Activated naive CD4-positive, alpha-beta T cell treated with anti-CD3 and anti-CD28 coated beads, Interleukin-2, amount 50 U/mL, for 24 hours (primary cell): ENCODE measurements at regions not wholly inside any gene's neighbourhood (a gene's known extent, or its start where the extent isn't known, plus 50 kb on each side); places are given as distances from the start of the nearest gene placed in this dataset.
"Not testable (repeated sequence)": the region's sequence is repeated elsewhere in the genome, so short reads cannot be mapped to it uniquely, and the experiment has no call there.

Experiments used
- H3K27ac Mint-ChIP-seq: one replicate; pipeline ENCODE4 v1.8.0; 2021; ENCODE audit warnings: mild to moderate bottlenecking, mixed read lengths
- H3K27me3 Mint-ChIP-seq: one replicate; pipeline ENCODE4 v1.8.0; 2021; ENCODE audit warnings: mixed read lengths
- H3K36me3 Mint-ChIP-seq: one replicate; pipeline ENCODE4 v1.8.0; 2021; ENCODE audit warnings: mixed read lengths
- H3K4me1 Mint-ChIP-seq: one replicate; pipeline ENCODE4 v1.8.0; 2021; ENCODE audit warnings: mixed read lengths
- H3K4me3 Mint-ChIP-seq: one replicate; pipeline ENCODE4 v1.8.0; 2021; ENCODE audit warnings: mild to moderate bottlenecking, mixed read lengths
- H3K9me3 Mint-ChIP-seq: one replicate; pipeline ENCODE4 v1.8.0; 2021; ENCODE audit warnings: mixed read lengths

DNA sequence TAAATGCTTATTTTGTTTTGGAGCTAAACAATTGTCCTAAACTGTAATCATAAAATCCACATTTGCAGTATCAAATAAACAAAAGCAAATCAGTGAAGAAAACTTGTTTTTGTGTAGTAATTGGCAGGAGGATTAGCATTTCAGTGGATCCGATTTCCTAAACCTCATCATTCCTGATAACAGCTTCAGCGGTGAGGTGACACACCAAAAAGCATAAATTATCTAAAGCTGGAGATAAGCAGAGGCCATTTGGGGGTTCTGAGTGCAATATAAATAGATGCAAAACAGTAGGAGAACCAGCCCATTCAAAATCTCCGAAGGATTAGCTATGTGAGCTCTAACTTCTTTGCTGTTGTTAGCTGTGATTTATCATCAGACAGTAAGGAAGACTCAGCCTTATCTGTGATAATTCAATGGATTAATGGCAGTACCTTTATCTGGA, 235.8 kb downstream of the EPHA7 start:
- Mint-ChIP-seq H3K36me3 (no peaks in the 10 kb centered on the region), H3K4me3 (no peak overlapping the region), H3K27me3 (no peaks in the 10 kb centered on the region), H3K4me1 (no peaks in the 10 kb centered on the region), H3K9me3 (peaks cover 4% of the 10 kb centered on the region), H3K27ac (no peak overlapping the region)

DNA sequence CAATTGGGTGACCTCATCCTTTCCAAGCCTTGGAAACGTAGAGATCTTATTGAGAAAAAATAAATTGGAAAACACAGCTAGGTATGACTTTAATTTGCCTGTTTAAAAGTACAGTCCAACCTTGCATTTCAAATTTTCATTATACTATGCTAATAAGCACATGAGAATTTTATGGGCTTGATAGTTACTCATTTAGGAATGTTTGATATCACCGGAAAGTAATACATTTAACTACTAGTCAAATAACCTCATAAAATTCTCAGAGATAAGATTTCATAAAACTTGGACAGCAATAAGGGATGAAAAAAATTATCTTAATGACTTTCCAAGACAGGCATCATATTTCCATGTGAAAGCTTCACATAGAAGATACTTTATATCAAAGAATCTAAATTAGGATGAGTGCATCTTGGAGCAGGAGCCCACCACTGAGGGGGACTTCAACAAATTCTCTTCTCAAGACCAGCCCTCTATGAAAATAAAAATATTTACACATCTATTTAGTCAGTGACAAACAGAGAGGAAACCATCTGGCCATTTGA, 236.3 kb downstream of the EPHA7 start:
- Mint-ChIP-seq H3K9me3 (peaks cover 4% of the 10 kb centered on the region), H3K36me3 (no peaks in the 10 kb centered on the region), H3K4me3 (no peak overlapping the region), H3K4me1 (no peaks in the 10 kb centered on the region), H3K27me3 (no peaks in the 10 kb centered on the region), H3K27ac (no peak overlapping the region)

DNA sequence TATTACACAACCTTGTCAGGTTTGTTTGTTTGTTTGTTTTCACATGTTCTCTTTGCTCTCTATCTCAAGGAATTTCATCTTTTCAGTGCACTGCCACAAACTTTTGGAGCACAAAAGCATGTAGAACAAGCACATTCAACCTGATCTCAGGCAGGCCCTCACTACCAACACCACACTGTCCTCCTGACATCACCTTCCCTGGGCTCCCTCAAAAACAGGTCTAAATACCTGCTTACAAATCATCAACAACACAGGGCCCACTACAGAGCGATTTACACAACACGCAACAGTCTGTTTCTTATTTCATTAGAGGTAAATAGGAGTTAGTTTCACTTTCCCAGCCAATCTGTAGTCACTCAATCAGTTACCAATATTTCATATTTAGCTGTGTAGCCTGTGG, 241.4 kb downstream of the EPHA7 start:
- H3K27ac Mint-ChIP-seq: no peak overlapping the region
- H3K4me3 Mint-ChIP-seq: no peak overlapping the region
- peaks cover 4% of the 10 kb centered on the region for H3K9me3 Mint-ChIP-seq
- no peaks in the 10 kb centered on the region for H3K27me3 Mint-ChIP-seq
- H3K36me3 Mint-ChIP-seq: no peaks in the 10 kb centered on the region
- no peaks in the 10 kb centered on the region for H3K4me1 Mint-ChIP-seq

DNA sequence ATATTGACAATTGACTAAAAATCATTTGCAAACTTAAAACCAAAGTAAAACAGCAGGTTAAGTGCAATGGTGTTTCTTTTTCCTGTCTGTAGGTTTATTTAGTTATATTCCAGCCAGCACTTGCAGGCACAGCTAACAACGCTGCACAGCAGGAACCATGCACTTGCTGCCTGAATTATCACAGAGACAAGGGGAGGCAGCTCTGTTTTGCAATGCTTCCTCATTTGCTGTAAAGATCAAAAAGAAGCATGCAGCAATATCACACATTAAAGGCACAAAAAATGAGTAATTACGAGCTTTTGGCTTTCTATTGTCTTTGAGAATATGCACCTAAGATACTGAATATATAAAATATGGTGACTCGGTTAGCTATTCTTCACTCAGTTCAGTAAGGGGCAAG, 241.9 kb downstream of the EPHA7 start:
- Mint-ChIP-seq H3K9me3 (peaks cover 4% of the 10 kb centered on the region), H3K27me3 (no peaks in the 10 kb centered on the region), H3K4me3 (no peak overlapping the region), H3K27ac (no peak overlapping the region), H3K36me3 (no peaks in the 10 kb centered on the region), H3K4me1 (no peaks in the 10 kb centered on the region)

- H3K4me3 Mint-ChIP-seq: no peak overlapping the region
Measured at GRCh38 chr6:93176070-93176469, 243.3 kb downstream of the EPHA7 start.

DNA sequence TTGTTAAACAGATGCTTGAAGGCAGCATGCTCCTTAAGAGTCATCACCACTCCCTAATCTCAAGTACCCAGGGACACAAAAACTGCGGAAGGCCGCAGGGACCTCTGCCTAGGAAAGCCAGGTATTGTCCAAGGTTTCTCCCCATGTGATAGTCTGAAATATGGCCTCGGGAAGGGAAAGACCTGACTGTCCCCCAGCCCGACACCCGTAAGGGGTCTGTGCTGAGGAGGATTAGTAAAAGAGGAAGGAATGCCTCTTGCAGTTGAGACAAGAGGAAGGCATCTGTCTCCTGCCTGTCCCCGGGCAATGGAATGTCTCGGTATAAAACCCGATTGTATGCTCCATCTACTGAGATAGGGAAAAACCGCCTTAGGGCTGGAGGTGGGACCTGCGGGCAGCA, 245.8 kb downstream of the EPHA7 start:
- not testable (repeated sequence) for H3K27me3 Mint-ChIP-seq, H3K27ac Mint-ChIP-seq, H3K4me1 Mint-ChIP-seq, H3K4me3 Mint-ChIP-seq, H3K36me3 Mint-ChIP-seq, H3K9me3 Mint-ChIP-seq

More at GRCh38 chr6:93176070-93176469, 243.3 kb downstream of the EPHA7 start:
- Mint-ChIP-seq H3K27me3 (no peaks in the 10 kb centered on the region), H3K4me1 (no peaks in the 10 kb centered on the region), H3K36me3 (no peaks in the 10 kb centered on the region), H3K27ac (no peak overlapping the region), H3K9me3 (peaks cover 4% of the 10 kb centered on the region)

DNA sequence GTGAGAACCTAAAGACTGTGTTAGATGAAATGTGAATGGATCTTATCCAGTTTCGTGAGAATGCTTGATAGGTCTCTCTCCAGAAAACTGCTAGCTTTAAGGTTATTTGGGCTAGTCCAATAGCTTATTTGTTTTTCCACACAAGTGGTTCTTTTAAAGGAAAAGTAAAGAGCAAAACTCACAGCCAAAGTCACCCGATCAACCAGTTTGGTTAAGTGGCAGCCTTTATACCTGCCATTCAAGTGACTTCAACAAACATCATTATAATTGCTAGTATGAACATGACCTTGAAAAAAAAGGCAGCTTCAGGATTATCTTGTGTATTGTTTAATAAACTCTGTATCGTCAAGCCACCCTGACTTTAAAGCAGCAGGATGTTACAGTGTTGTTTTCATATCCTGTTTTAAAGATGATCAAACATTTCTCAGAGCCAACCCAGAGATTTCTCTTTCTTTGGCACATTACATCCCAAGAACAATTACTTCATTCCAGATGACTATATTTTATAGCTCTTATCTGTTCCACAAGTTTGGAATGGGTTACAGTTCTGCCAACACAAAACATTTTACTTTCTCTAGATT, 253.4 kb downstream of the EPHA7 start:
- Mint-ChIP-seq H3K4me1 (no peaks in the 10 kb centered on the region), H3K9me3 (no peaks in the 10 kb centered on the region), H3K27me3 (no peaks in the 10 kb centered on the region), H3K4me3 (no peak overlapping the region), H3K36me3 (no peaks in the 10 kb centered on the region), H3K27ac (no peak overlapping the region)

- no peaks in the 10 kb centered on the region for H3K4me1 Mint-ChIP-seq
- no peaks in the 10 kb centered on the region for H3K27me3 Mint-ChIP-seq
- no peaks in the 10 kb centered on the region for H3K9me3 Mint-ChIP-seq
- H3K4me3 Mint-ChIP-seq: no peak overlapping the region
- H3K36me3 Mint-ChIP-seq: no peaks in the 10 kb centered on the region
- no peak overlapping the region for H3K27ac Mint-ChIP-seq
Measured at GRCh38 chr6:93164781-93165180, 254.6 kb downstream of the EPHA7 start.

- H3K27ac Mint-ChIP-seq: no peak overlapping the region
- peaks cover 4% of the 10 kb centered on the region for H3K9me3 Mint-ChIP-seq
- no peaks in the 10 kb centered on the region for H3K4me1 Mint-ChIP-seq
- H3K36me3 Mint-ChIP-seq: no peaks in the 10 kb centered on the region
- H3K4me3 Mint-ChIP-seq: no peak overlapping the region
- no peaks in the 10 kb centered on the region for H3K27me3 Mint-ChIP-seq
Measured at GRCh38 chr6:93163146-93163545, 256.2 kb downstream of the EPHA7 start.

DNA sequence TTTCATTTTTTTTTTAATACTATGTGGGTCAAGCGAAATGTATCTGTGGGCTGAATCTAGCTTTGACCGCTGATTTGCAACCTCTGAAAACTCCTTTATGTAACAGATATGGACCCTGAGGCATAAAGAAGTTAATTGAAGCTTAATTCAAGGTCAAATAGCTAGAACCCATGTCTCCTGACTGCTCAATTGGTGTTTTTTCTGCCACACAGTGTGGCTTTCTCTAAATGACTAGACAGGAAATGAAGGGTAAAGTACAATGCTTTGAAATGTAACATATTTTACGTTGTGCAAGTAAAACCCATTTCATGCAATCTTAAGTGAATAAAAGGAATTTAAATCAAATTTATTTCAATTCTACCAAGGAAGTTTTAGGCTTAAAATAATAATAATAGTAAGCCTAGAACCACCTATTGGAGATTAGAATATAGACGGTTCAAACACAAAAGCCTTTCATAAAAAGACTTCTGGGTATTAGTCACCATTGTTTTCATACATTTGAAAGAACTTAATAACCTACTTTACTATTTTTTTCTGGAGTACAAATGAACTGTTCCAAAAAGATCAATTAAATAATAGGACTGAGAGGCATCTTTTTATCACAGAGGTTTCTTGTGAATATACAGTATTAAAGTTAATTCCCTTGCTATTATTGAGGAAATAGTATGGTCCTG, 279.8 kb downstream of the EPHA7 start:
- Mint-ChIP-seq H3K4me1 (no peaks in the 10 kb centered on the region), H3K27me3 (no peaks in the 10 kb centered on the region), H3K27ac (no peak overlapping the region), H3K4me3 (no peak overlapping the region), H3K9me3 (peaks cover 14% of the 10 kb centered on the region), H3K36me3 (no peaks in the 10 kb centered on the region)

GRCh38 chr6:93136111-93136510, 283.2 kb downstream of the EPHA7 start:
- Mint-ChIP-seq H3K9me3 (peaks cover 14% of the 10 kb centered on the region), H3K27ac (no peak overlapping the region), H3K27me3 (no peaks in the 10 kb centered on the region), H3K36me3 (no peaks in the 10 kb centered on the region), H3K4me3 (no peak overlapping the region), H3K4me1 (no peaks in the 10 kb centered on the region)

GRCh38 chr6:93124006-93124632, 295.2 kb downstream of the EPHA7 start:
- peaks cover 6% of the 10 kb centered on the region for H3K9me3 Mint-ChIP-seq
- H3K4me1 Mint-ChIP-seq: no peaks in the 10 kb centered on the region
- no peak overlapping the region for H3K27ac Mint-ChIP-seq
- no peaks in the 10 kb centered on the region for H3K27me3 Mint-ChIP-seq
- no peak overlapping the region for H3K4me3 Mint-ChIP-seq
- H3K36me3 Mint-ChIP-seq: no peaks in the 10 kb centered on the region

GRCh38 chr6:93123585-93123984, 295.8 kb downstream of the EPHA7 start:
- Mint-ChIP-seq H3K27ac (no peak overlapping the region), H3K4me1 (no peaks in the 10 kb centered on the region), H3K27me3 (no peaks in the 10 kb centered on the region), H3K9me3 (peaks cover 6% of the 10 kb centered on the region), H3K4me3 (no peak overlapping the region), H3K36me3 (no peaks in the 10 kb centered on the region)

- H3K27ac Mint-ChIP-seq: no peak overlapping the region
- no peaks in the 10 kb centered on the region for H3K4me1 Mint-ChIP-seq
- H3K36me3 Mint-ChIP-seq: no peaks in the 10 kb centered on the region
- no peaks in the 10 kb centered on the region for H3K27me3 Mint-ChIP-seq
- no peak overlapping the region for H3K4me3 Mint-ChIP-seq
- peaks cover 9% of the 10 kb centered on the region for H3K9me3 Mint-ChIP-seq
Measured at GRCh38 chr6:93120154-93120742, 299.1 kb downstream of the EPHA7 start.

- Mint-ChIP-seq H3K27me3 (no peaks in the 10 kb centered on the region), H3K4me1 (no peaks in the 10 kb centered on the region), H3K36me3 (no peaks in the 10 kb centered on the region), H3K4me3 (no peak overlapping the region), H3K9me3 (no peaks in the 10 kb centered on the region), H3K27ac (no peak overlapping the region)
Measured at GRCh38 chr6:93105907-93106306, 313.5 kb downstream of the EPHA7 start.

GRCh38 chr6:93105017-93105416, 314.3 kb downstream of the EPHA7 start:
- H3K36me3 Mint-ChIP-seq: no peaks in the 10 kb centered on the region
- H3K27ac Mint-ChIP-seq: no peak overlapping the region
- no peaks in the 10 kb centered on the region for H3K9me3 Mint-ChIP-seq
- no peak overlapping the region for H3K4me3 Mint-ChIP-seq
- no peaks in the 10 kb centered on the region for H3K4me1 Mint-ChIP-seq
- H3K27me3 Mint-ChIP-seq: no peaks in the 10 kb centered on the region
